GM12891 (cell line): ENCODE measurements at regions not wholly inside any gene's neighbourhood (a gene's known extent, or its start where the extent isn't known, plus 50 kb on each side); places are given as distances from the start of the nearest gene placed in this dataset.

ENCODE experiments used
- DNase-seq: peaks from one replicate; pipeline ENCODE4 v3.0.0; 2011; ENCODE audit warnings: low spot score; ENCODE audit not compliant: insufficient read length
- FAIRE-seq: peaks from 2 replicates; lab custom pipeline; 2011; peaks lifted over from hg19 to GRCh38; lab: Jason Lieb, UNC
- PAX5 ChIP-seq: IDR thresholded peaks from 2 replicates; pipeline ENCODE4 v1.6.1; 2011; ENCODE audit warnings: low read length, moderate library complexity, mild to moderate bottlenecking; ENCODE audit not compliant: insufficient read depth, severe bottlenecking
- POLR2A ChIP-seq: IDR thresholded peaks from 2 replicates; pipeline ENCODE4 v1.6.1; 2011; ENCODE audit warnings: low read depth, low read length, control low read depth
- POLR2AphosphoS5 ChIP-seq: IDR thresholded peaks from 2 replicates; pipeline ENCODE4 v1.6.1; 2011; ENCODE audit warnings: low read depth, low read length, control low read depth
- POU2F2 ChIP-seq: IDR thresholded peaks from 2 replicates; pipeline ENCODE4 v1.6.1; 2011; ENCODE audit warnings: low read depth, mild to moderate bottlenecking, control low read depth, low read length, moderate library complexity
- SPI1 ChIP-seq: IDR thresholded peaks from 2 replicates; pipeline ENCODE4 v1.6.1; 2011; ENCODE audit warnings: low read depth, low read length, control low read depth
- TAF1 ChIP-seq: IDR thresholded peaks from 2 replicates; pipeline ENCODE4 v1.6.1; 2011; ENCODE audit warnings: low read depth, low read length, control low read depth

- DNase-seq (no peak), FAIRE-seq (no peak)
- TF ChIP-seq POLR2A (no peak), TAF1 (no peak), POU2F2 (no peak), POLR2AphosphoS5 (no peak), PAX5 (no peak), SPI1 (no peak)
These were observed 130.1 kb downstream of the EDEM1 start for GRCh38 chr3:5317557-5317956.

- FAIRE-seq: no peak
- no peak for TF ChIP-seq POLR2A
- no peak for DNase-seq
These were observed 131.9 kb downstream of the EDEM1 start for GRCh38 chr3:5319454-5319853.

GRCh38 chr3:5321666-5322340, 134.3 kb downstream of the EDEM1 start:
- TF ChIP-seq TAF1 (no peak), SPI1 (no peak), POLR2AphosphoS5 (no peak)

GRCh38 chr3:5324780-5325179, 137.3 kb downstream of the EDEM1 start:
- no peak for FAIRE-seq
- no peak for TF ChIP-seq PAX5
- TF ChIP-seq POU2F2: no peak
- no peak for TF ChIP-seq TAF1
- TF ChIP-seq POLR2A: no peak
- TF ChIP-seq SPI1: no peak
- TF ChIP-seq POLR2AphosphoS5: no peak

More at GRCh38 chr3:5321666-5322340, 134.3 kb downstream of the EDEM1 start:
- DNase-seq (no peak), FAIRE-seq (no peak)

DNA sequence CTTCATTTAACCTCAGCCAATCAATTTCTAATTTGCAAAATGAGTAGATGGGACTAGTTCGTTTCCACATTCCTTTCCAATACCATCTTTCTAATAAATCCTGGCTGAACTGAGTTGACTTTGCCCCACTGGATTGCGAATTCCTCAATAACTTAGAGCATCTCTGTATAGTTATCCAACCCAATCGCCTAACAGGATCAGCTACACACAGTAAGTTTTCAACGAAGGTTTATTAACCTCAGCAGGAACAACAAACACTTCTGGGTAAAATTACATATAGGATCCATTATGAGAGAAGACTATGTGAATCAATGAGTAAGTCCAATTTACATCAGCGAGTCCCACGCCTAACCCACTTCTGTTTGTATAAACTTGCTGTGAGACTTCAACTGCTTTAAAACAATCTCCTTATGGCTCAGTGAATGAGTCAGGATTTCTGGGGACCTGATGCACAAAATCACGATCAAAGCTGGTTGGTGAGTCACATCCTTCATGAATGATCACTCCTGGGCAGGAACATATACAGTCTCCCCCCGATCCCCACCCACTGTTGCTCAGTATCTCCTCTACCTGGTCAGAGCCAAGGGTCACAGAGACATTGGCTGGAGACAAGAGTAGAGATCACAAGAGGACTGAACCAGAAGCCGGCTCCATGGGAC, 142.8 kb downstream of the EDEM1 start:
- TF ChIP-seq POLR2A (no peak), SPI1 (no peak), POLR2AphosphoS5 (no peak), PAX5 (no peak), TAF1 (no peak), POU2F2 (no peak)
- DNase-seq (no peak), FAIRE-seq (no peak)

More at GRCh38 chr3:5324780-5325179, 137.3 kb downstream of the EDEM1 start:
- DNase-seq: no peak

DNA sequence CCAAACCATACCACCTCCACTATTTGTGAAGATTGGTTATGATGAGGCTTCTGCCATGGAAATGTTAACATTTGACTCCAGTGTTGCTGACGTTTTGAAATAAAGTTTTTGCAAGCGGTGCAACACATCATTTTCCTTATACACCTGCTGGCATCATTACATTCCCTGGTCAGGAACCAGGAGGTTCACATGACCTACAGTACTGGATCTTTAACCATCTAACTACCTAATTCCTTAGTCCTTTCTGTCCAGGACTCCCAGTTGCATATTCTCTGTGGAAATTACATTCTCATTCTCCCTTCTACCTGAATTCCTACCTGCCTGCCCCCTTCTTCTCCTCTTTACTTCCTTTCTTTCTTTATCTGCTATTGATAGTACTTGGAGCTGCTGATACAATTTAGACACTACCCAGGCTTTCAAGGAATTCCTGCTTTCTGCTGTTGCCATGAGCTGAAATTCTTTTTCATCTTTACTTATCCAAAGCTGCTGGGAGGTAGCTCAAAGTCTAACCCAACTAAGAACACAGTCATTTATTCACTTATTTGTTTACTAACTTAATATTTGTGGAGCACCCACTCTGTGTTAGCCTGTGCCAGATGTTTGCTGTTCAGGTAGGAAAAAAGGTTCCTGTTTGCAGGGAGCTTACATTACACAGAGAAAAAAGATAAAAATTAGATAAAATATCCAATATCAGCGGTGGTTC, 144.2 kb downstream of the EDEM1 start:
- FAIRE-seq: no peak
- DNase-seq: no peak
- TF ChIP-seq SPI1 (no peak), PAX5 (no peak), POLR2AphosphoS5 (no peak), POU2F2 (no peak), POLR2A (no peak), TAF1 (no peak)

GRCh38 chr3:5332270-5332956, 144.9 kb downstream of the EDEM1 start:
- peak; percentile 46; the same call in 1 of the 2 replicates for TF ChIP-seq SPI1
- no peak for TF ChIP-seq POLR2A
- DNase-seq (no peak), FAIRE-seq (no peak)

GRCh38 chr3:5339967-5340535, 152.5 kb downstream of the EDEM1 start:
- TF ChIP-seq TAF1 (no peak), POLR2AphosphoS5 (no peak), POU2F2 (no peak), PAX5 (no peak), POLR2A (no peak), SPI1 (no peak)
- FAIRE-seq (no peak), DNase-seq (no peak)

DNA sequence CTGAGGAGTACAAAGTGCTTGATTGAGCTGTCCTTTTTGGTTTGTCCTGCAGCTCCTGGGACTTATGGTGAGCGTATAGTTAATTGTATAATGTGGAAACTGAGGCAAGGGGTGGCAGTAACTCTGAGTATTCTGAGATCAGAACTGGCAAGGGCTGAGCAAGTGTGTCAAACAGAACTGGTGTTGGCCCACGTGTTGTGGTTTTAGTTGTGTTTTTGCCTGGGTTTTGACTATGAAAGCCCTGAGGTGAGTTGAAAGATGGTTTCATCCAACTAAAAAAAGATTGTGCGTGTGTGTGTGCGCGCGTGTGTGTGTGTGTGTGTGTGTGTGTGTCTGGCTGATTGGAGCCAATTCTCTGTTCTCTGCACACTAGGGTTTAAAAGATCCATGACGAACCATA, 154.1 kb downstream of the EDEM1 start:
- no peak for TF ChIP-seq TAF1
- TF ChIP-seq SPI1: no peak
- no peak for TF ChIP-seq POLR2AphosphoS5
- TF ChIP-seq POLR2A: no peak
- no peak for TF ChIP-seq POU2F2
- no peak for TF ChIP-seq PAX5
- FAIRE-seq (no peak), DNase-seq (no peak)

DNA sequence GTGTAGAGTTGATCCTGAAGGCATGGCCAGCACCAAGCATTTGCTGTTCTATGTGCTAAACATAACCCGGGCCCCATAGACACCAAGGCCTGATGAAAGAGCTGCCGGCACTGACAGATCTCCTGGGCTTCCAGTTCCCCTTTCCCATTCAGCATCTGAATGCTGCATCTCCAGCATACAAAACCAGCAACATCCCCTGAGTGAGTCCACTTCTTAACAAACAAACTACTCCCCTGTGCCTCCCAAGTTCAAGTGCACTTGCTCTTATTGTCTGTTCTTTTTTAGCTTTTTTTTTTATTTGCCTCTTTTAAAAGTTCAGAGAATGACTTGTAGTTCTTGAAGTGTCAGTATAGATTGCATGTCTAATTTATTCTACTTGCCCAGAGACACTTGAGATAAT, 156.0 kb downstream of the EDEM1 start:
- FAIRE-seq: no peak
- no peak for DNase-seq

More for the DNA sequence above, 156.0 kb downstream of the EDEM1 start:
- TF ChIP-seq POLR2AphosphoS5: no peak
- TF ChIP-seq POU2F2: no peak
- no peak for TF ChIP-seq POLR2A
- no peak for TF ChIP-seq TAF1
- no peak for TF ChIP-seq SPI1
